ENCODE measurements at regions not wholly inside any gene's neighbourhood (a gene's known extent, or its start where the extent isn't known, plus 50 kb on each side); places are given as distances from the start of the nearest gene placed in this dataset.
"Not testable (repeated sequence)": the region's sequence is repeated elsewhere in the genome, so short reads cannot be mapped to it uniquely, and the experiment has no call there.

GRCh38 chr10:71108042-71108441 is 104.3 kb upstream of the UNC5B start:
- not testable (repeated sequence) for DNase-seq (ENCODE audit: low read depth in 2 of 3, low spot score in 1 of 3)

GRCh38 chr10:71112138-71112785 is 100.1 kb upstream of the UNC5B start:
- no peak for DNase-seq (ENCODE audit: low read depth in 2 of 3, low spot score in 1 of 3)

GRCh38 chr10:71116426-71116825 is 95.9 kb upstream of the UNC5B start:
- DNase-seq (ENCODE audit: low read depth in 2 of 3, low spot score in 1 of 3) = no peak

- DNase-seq (ENCODE audit: low read depth in 2 of 3, low spot score in 1 of 3) = not testable (repeated sequence)
Observed at GRCh38 chr10:71117589-71117988, 94.8 kb upstream of the UNC5B start.

GRCh38 chr10:71123023-71123422 is 89.3 kb upstream of the UNC5B start:
- DNase-seq (ENCODE audit: low read depth in 2 of 3, low spot score in 1 of 3) = no peak

GRCh38 chr10:71124921-71125748 is 87.2 kb upstream of the UNC5B start:
- DNase-seq (ENCODE audit: low read depth in 2 of 3, low spot score in 1 of 3) = no peak

GRCh38 chr10:71125749-71126107 is 86.6 kb upstream of the UNC5B start:
- no peak for DNase-seq (ENCODE audit: low read depth in 2 of 3, low spot score in 1 of 3)

- DNase-seq (ENCODE audit: low read depth in 2 of 3, low spot score in 1 of 3) = no peak
Observed at GRCh38 chr10:71126432-71126831, 85.9 kb upstream of the UNC5B start.

- no peak for DNase-seq (ENCODE audit: low read depth in 2 of 3, low spot score in 1 of 3)
Observed at GRCh38 chr10:71127104-71127503, 85.3 kb upstream of the UNC5B start.

GRCh38 chr10:71127773-71128172 is 84.6 kb upstream of the UNC5B start:
- no peak for DNase-seq (ENCODE audit: low read depth in 2 of 3, low spot score in 1 of 3)

GRCh38 chr10:71128311-71128980 is 83.9 kb upstream of the UNC5B start:
- no peak for DNase-seq (ENCODE audit: low read depth in 2 of 3, low spot score in 1 of 3)

- DNase-seq (ENCODE audit: low read depth in 2 of 3, low spot score in 1 of 3) = no peak
Observed at GRCh38 chr10:71131096-71131495, 81.3 kb upstream of the UNC5B start.

- DNase-seq (ENCODE audit: low read depth in 2 of 3, low spot score in 1 of 3) = no peak
Observed at GRCh38 chr10:71131508-71132088, 80.8 kb upstream of the UNC5B start.

- DNase-seq (ENCODE audit: low read depth in 2 of 3, low spot score in 1 of 3) = no peak
Observed at GRCh38 chr10:71132321-71132810, 80.0 kb upstream of the UNC5B start.

GRCh38 chr10:71133710-71134686 is 78.4 kb upstream of the UNC5B start:
- no peak for DNase-seq (ENCODE audit: low read depth in 2 of 3, low spot score in 1 of 3)

GRCh38 chr10:71134732-71135211 is 77.6 kb upstream of the UNC5B start:
- DNase-seq (ENCODE audit: low read depth in 2 of 3, low spot score in 1 of 3) = no peak

- no peak for DNase-seq (ENCODE audit: low read depth in 2 of 3, low spot score in 1 of 3)
Observed at GRCh38 chr10:71135236-71135635, 77.1 kb upstream of the UNC5B start.

- no peak for DNase-seq (ENCODE audit: low read depth in 2 of 3, low spot score in 1 of 3)
Observed at GRCh38 chr10:71136036-71136721, 76.2 kb upstream of the UNC5B start.

- no peak for DNase-seq (ENCODE audit: low read depth in 2 of 3, low spot score in 1 of 3)
Observed at GRCh38 chr10:71137701-71138100, 74.7 kb upstream of the UNC5B start.

Data from stimulated activated CD4-positive, alpha-beta T cell treated with anti-CD3 and anti-CD28 coated beads, Interleukin-12 subunit alpha, Interleukin-12 subunit beta, amount 100 ng/mL, for 48 hours (primary cell).